ENCODE measurements at regions not wholly inside any gene's neighbourhood (a gene's known extent, or its start where the extent isn't known, plus 50 kb on each side); places are given as distances from the start of the nearest gene placed in this dataset.

DNA sequence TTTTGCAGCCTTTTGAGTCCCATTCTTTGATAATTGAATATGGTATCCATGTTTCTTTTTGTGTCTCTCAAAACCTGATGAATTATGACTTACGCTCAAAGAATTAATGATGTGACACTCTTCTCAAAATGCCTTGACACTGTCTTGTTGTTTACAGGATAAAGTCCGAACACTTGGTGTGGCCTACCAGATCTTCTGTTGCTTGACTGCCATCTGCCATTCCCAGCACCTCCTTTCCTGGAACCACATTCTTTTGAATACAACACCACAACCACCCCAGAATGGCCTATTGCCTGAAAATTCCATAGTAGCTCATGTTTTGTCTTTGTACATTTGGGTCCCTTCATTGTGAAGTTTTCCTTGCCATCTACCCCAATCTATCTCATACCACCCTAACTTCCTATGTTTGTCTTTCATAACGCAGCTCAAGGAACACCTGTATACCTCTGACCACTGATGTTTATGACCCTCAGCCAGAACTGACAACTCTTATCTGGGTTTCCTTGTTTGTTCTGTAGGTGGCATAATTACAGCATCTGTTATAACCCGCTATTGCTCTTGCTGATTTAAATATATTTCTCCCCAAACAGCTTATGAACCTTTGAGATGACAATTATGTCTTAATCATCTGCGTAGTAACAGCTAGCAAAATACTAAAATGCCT, 991.3 kb downstream of the RAB28 start:
- TF ChIP-seq, protein P1, sequence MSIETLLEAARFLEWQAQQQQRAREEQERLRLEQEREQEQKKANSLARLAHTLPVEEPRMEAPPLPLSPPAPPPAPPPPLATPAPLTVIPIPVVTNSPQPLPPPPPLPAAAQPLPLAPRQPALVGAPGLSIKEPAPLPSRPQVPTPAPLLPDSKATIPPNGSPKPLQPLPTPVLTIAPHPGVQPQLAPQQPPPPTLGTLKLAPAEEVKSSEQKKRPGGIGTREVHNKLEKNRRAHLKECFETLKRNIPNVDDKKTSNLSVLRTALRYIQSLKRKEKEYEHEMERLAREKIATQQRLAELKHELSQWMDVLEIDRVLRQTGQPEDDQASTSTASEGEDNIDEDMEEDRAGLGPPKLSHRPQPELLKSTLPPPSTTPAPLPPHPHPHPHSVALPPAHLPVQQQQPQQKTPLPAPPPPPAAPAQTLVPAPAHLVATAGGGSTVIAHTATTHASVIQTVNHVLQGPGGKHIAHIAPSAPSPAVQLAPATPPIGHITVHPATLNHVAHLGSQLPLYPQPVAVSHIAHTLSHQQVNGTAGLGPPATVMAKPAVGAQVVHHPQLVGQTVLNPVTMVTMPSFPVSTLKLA (IDR thresholded peaks at IDR 0.05), result no peak
- TF ChIP-seq, protein P2, sequence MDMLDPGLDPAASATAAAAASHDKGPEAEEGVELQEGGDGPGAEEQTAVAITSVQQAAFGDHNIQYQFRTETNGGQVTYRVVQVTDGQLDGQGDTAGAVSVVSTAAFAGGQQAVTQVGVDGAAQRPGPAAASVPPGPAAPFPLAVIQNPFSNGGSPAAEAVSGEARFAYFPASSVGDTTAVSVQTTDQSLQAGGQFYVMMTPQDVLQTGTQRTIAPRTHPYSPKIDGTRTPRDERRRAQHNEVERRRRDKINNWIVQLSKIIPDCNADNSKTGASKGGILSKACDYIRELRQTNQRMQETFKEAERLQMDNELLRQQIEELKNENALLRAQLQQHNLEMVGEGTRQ (IDR thresholded peaks at IDR 0.05; ENCODE audit: low read depth, low read length), result no peak
- TF ChIP-seq, protein P2 (CRISPR knock-in tag; IDR thresholded peaks at IDR 0.05; ENCODE audit: borderline replicate concordance), result no peak
- TF ChIP-seq, protein P3, sequence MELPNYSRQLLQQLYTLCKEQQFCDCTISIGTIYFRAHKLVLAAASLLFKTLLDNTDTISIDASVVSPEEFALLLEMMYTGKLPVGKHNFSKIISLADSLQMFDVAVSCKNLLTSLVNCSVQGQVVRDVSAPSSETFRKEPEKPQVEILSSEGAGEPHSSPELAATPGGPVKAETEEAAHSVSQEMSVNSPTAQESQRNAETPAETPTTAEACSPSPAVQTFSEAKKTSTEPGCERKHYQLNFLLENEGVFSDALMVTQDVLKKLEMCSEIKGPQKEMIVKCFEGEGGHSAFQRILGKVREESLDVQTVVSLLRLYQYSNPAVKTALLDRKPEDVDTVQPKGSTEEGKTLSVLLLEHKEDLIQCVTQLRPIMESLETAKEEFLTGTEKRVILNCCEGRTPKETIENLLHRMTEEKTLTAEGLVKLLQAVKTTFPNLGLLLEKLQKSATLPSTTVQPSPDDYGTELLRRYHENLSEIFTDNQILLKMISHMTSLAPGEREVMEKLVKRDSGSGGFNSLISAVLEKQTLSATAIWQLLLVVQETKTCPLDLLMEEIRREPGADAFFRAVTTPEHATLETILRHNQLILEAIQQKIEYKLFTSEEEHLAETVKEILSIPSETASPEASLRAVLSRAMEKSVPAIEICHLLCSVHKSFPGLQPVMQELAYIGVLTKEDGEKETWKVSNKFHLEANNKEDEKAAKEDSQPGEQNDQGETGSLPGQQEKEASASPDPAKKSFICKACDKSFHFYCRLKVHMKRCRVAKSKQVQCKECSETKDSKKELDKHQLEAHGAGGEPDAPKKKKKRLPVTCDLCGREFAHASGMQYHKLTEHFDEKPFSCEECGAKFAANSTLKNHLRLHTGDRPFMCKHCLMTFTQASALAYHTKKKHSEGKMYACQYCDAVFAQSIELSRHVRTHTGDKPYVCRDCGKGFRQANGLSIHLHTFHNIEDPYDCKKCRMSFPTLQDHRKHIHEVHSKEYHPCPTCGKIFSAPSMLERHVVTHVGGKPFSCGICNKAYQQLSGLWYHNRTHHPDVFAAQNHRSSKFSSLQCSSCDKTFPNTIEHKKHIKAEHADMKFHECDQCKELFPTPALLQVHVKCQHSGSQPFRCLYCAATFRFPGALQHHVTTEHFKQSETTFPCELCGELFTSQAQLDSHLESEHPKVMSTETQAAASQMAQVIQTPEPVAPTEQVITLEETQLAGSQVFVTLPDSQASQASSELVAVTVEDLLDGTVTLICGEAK (IDR thresholded peaks at IDR 0.05), result no peak
- TF ChIP-seq, protein P3 (CRISPR knock-in tag; IDR thresholded peaks at IDR 0.05), result no peak
- TF ChIP-seq, protein P4, sequence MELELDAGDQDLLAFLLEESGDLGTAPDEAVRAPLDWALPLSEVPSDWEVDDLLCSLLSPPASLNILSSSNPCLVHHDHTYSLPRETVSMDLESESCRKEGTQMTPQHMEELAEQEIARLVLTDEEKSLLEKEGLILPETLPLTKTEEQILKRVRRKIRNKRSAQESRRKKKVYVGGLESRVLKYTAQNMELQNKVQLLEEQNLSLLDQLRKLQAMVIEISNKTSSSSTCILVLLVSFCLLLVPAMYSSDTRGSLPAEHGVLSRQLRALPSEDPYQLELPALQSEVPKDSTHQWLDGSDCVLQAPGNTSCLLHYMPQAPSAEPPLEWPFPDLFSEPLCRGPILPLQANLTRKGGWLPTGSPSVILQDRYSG (CRISPR knock-in tag; IDR thresholded peaks at IDR 0.05), result no peak
- TF ChIP-seq PRMT3 (CRISPR knock-in tag; IDR thresholded peaks at IDR 0.05; ENCODE audit: borderline replicate concordance, low read depth), result no peak
- no peak for TF ChIP-seq ZMYM4 (CRISPR knock-in tag; IDR thresholded peaks at IDR 0.05)
- TF ChIP-seq, protein P5, sequence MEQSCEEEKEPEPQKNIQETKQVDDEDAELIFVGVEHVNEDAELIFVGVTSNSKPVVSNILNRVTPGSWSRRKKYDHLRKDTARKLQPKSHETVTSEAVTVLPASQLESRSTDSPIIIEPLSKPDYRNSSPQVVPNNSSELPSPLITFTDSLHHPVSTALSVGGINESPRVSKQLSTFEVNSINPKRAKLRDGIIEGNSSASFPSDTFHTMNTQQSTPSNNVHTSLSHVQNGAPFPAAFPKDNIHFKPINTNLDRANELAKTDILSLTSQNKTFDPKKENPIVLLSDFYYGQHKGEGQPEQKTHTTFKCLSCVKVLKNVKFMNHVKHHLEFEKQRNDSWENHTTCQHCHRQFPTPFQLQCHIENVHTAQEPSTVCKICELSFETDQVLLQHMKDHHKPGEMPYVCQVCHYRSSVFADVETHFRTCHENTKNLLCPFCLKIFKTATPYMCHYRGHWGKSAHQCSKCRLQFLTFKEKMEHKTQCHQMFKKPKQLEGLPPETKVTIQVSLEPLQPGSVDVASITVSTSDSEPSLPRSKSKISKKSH (CRISPR knock-in tag; IDR thresholded peaks at IDR 0.05; ENCODE audit: borderline replicate concordance), result no peak
- TF ChIP-seq ZNF816 (CRISPR knock-in tag; IDR thresholded peaks at IDR 0.05; ENCODE audit: borderline replicate concordance), result no peak
- TF ChIP-seq, protein P6, sequence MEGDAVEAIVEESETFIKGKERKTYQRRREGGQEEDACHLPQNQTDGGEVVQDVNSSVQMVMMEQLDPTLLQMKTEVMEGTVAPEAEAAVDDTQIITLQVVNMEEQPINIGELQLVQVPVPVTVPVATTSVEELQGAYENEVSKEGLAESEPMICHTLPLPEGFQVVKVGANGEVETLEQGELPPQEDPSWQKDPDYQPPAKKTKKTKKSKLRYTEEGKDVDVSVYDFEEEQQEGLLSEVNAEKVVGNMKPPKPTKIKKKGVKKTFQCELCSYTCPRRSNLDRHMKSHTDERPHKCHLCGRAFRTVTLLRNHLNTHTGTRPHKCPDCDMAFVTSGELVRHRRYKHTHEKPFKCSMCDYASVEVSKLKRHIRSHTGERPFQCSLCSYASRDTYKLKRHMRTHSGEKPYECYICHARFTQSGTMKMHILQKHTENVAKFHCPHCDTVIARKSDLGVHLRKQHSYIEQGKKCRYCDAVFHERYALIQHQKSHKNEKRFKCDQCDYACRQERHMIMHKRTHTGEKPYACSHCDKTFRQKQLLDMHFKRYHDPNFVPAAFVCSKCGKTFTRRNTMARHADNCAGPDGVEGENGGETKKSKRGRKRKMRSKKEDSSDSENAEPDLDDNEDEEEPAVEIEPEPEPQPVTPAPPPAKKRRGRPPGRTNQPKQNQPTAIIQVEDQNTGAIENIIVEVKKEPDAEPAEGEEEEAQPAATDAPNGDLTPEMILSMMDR (CRISPR knock-in tag; IDR thresholded peaks at IDR 0.05), result no peak
- no peak for TF ChIP-seq KLF6 (CRISPR knock-in tag; IDR thresholded peaks at IDR 0.05)
- TF ChIP-seq, protein P7, sequence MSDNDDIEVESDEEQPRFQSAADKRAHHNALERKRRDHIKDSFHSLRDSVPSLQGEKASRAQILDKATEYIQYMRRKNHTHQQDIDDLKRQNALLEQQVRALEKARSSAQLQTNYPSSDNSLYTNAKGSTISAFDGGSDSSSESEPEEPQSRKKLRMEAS (IDR thresholded peaks at IDR 0.05), result no peak
- no peak for TF ChIP-seq ZBTB7A (CRISPR knock-in tag; IDR thresholded peaks at IDR 0.05)
- TF ChIP-seq EZH2 (conservative IDR thresholded peaks at IDR 0.05; ENCODE audit: low read depth, low read length), result no peak

Data from HepG2 (cell line).